ENCODE measurements at regions not wholly inside any gene's neighbourhood (a gene's known extent, or its start where the extent isn't known, plus 50 kb on each side); places are given as distances from the start of the nearest gene placed in this dataset.

DNA sequence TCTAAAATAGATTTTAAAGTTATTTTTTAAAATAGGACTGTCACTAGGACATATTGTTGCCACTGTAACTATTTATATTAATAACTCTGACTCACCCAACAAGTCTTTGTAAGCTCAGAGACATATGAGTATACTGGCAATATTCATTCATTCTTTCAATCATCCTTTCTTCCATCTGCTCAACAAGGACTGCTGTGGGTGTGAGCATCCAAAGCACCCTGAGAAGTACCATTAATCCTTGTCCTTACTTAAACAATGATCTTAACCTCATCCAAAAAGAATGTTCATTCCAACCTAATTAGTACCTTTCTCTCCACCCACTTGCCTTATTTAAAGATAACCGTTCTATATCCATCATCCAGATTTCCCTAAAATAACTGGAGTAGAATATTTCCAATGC is 94.2 kb upstream of the PPP2R3A start:
- intact Hi-C loops (cut with micrococcal nuclease), result no loop called here
- Mint-ChIP-seq H3K36me3 (no peaks in the 10 kb centered on the region), H3K4me3 (no peak overlapping the region), H3K27ac (no peak overlapping the region), H3K27me3 (peaks cover 0 to 1% of the 10 kb centered on the region in 2 donors), H3K9me3 (peaks cover 2 to 24% (median 21%) of the 10 kb centered on the region in 8 donors), H3K4me1 (no peaks in the 10 kb centered on the region)
- POLR2A ChIA-PET (ENCODE audit: partially characterized antibody), result no interaction called here
- H3K27me3 ChIP-seq (ENCODE audit: insufficient read depth, low read length), result no peaks in the 10 kb centered on the region
- no peak overlapping the region for H3K27ac ChIP-seq (ENCODE audit: low read depth, low read length)
- DNase-seq, result no peak
- H3K36me3 ChIP-seq (ENCODE audit: insufficient read depth, low read length), result no peaks in the 10 kb centered on the region
- CTCF ChIA-PET (ENCODE audit: partially characterized antibody), result no interaction called here
- H3K9me3 ChIP-seq (ENCODE audit: control insufficient read depth in 1 of 2, low read length in 2 of 2), result peaks cover 0 to 7% of the 10 kb centered on the region in 2 donors
- no peaks in the 10 kb centered on the region for H3K4me1 ChIP-seq (ENCODE audit: insufficient read depth, low read length)
- H3K4me3 ChIP-seq (ENCODE audit: low read length in 2 of 2), result no peak overlapping the region

- Histone ChIP-seq H3K36me3 (ENCODE audit: insufficient read depth, low read length) (no peaks in the 10 kb centered on the region), H3K4me3 (ENCODE audit: low read length in 2 of 2) (no peak overlapping the region), H3K4me1 (ENCODE audit: insufficient read depth, low read length) (no peaks in the 10 kb centered on the region), H3K27ac (ENCODE audit: low read depth, low read length) (no peak overlapping the region), H3K27me3 (ENCODE audit: insufficient read depth, low read length) (no peaks in the 10 kb centered on the region), H3K9me3 (ENCODE audit: control insufficient read depth in 1 of 2, low read length in 2 of 2) (peaks cover 0 to 7% of the 10 kb centered on the region in 2 donors)
- ChIA-PET CTCF (ENCODE audit: partially characterized antibody) (no interaction called here), POLR2A (ENCODE audit: partially characterized antibody) (no interaction called here)
- Mint-ChIP-seq H3K27me3 (peaks cover 0 to 1% of the 10 kb centered on the region in 2 donors), H3K27ac (no peak overlapping the region), H3K4me3 (no peak overlapping the region), H3K36me3 (no peaks in the 10 kb centered on the region), H3K4me1 (no peaks in the 10 kb centered on the region), H3K9me3 (peaks cover 2 to 24% (median 19%) of the 10 kb centered on the region in 8 donors)
- intact Hi-C loops (cut with micrococcal nuclease), result no loop called here
- no peak for DNase-seq
These were observed 91.5 kb upstream of the PPP2R3A start for GRCh38 chr3:135874035-135874434.

GRCh38 chr3:135878501-135878900 is 87.0 kb upstream of the PPP2R3A start:
- no peak overlapping the region for H3K4me3 Mint-ChIP-seq
- ChIA-PET CTCF (ENCODE audit: partially characterized antibody) (no interaction called here), POLR2A (ENCODE audit: partially characterized antibody) (no interaction called here)
- peaks cover 2 to 10% (median 7%) of the 10 kb centered on the region in 8 donors for H3K9me3 Mint-ChIP-seq
- Histone ChIP-seq H3K27ac (ENCODE audit: low read depth, low read length) (no peak overlapping the region), H3K36me3 (ENCODE audit: insufficient read depth, low read length) (no peaks in the 10 kb centered on the region), H3K4me3 (ENCODE audit: low read length in 2 of 2) (no peak overlapping the region), H3K9me3 (ENCODE audit: control insufficient read depth in 1 of 2, low read length in 2 of 2) (peaks cover 0 to 6% of the 10 kb centered on the region in 2 donors), H3K27me3 (ENCODE audit: insufficient read depth, low read length) (no peaks in the 10 kb centered on the region), H3K4me1 (ENCODE audit: insufficient read depth, low read length) (no peaks in the 10 kb centered on the region)
- DNase-seq, result no peak
- H3K27ac Mint-ChIP-seq, result no peak overlapping the region
- H3K27me3 Mint-ChIP-seq, result peaks cover 0 to 1% of the 10 kb centered on the region in 2 donors
- intact Hi-C loops (cut with micrococcal nuclease), result no loop called here
- no peaks in the 10 kb centered on the region for H3K36me3 Mint-ChIP-seq
- no peaks in the 10 kb centered on the region for H3K4me1 Mint-ChIP-seq

DNA sequence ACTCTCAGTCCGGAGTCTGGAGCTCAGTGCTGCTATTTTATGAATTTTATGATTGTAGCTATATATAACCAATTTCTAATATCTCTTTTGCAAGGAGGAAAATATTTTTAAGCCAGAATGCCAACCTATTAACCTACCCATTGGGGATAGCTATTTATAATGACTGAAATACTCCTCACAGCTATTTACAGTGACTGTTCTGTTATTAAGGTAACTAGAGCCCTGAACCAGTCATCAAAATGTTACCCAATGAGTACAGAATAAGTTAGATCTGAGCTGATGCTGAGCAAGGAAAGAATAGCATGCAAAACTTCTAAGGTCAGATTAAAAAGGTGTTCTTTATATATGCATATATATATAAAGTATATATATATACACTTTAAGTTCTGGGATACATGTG is 79.6 kb upstream of the PPP2R3A start:
- Histone ChIP-seq H3K4me3 (ENCODE audit: low read length in 2 of 2) (no peak overlapping the region), H3K27me3 (ENCODE audit: insufficient read depth, low read length) (peaks cover 3% of the 10 kb centered on the region), H3K4me1 (ENCODE audit: insufficient read depth, low read length) (no peaks in the 10 kb centered on the region), H3K36me3 (ENCODE audit: insufficient read depth, low read length) (no peaks in the 10 kb centered on the region), H3K9me3 (ENCODE audit: control insufficient read depth in 1 of 2, low read length in 2 of 2) (no peaks in the 10 kb centered on the region), H3K27ac (ENCODE audit: low read depth, low read length) (no peak overlapping the region)
- Mint-ChIP-seq H3K4me1 (no peaks in the 10 kb centered on the region), H3K9me3 (peaks cover 0 to 5% (median 0%) of the 10 kb centered on the region in 8 donors), H3K4me3 (no peak overlapping the region), H3K36me3 (no peaks in the 10 kb centered on the region), H3K27me3 (no peaks in the 10 kb centered on the region), H3K27ac (no peak overlapping the region)
- DNase-seq, result no peak
- intact Hi-C loops (cut with micrococcal nuclease), result no loop called here
- CTCF ChIA-PET (ENCODE audit: partially characterized antibody), result interaction anchor here (1.3 kb wide), 1 partner anchor 11 kb away, joined by 3 read pairs; no protein-coding TSS in a partner anchor
- POLR2A ChIA-PET (ENCODE audit: partially characterized antibody), result no interaction called here

DNA sequence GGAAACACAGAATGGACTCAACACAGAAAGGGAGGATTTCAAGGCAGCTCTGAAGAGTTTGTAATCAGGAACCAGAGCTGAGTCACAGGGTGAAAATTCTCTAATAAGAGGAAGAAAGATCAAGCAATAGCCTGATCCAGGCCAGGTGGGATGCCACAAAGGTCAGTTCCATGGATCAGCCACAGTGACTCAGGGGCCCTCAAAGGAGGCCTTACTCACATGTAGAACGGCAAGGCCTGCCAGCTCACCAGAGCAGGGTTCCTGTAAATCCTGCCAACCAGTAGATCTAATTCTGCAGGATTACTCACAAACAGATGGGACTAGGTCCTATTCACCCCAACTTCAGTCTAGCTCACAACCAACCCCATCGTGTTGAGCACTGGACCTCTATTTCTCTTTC is 78.3 kb upstream of the PPP2R3A start:
- intact Hi-C loops (cut with micrococcal nuclease), result no loop called here
- Histone ChIP-seq H3K4me3 (ENCODE audit: low read length in 2 of 2) (no peak overlapping the region), H3K27me3 (ENCODE audit: insufficient read depth, low read length) (peaks cover 3% of the 10 kb centered on the region), H3K9me3 (ENCODE audit: control insufficient read depth in 1 of 2, low read length in 2 of 2) (no peaks in the 10 kb centered on the region), H3K27ac (ENCODE audit: low read depth, low read length) (no peak overlapping the region), H3K36me3 (ENCODE audit: insufficient read depth, low read length) (no peaks in the 10 kb centered on the region), H3K4me1 (ENCODE audit: insufficient read depth, low read length) (no peaks in the 10 kb centered on the region)
- no peak for DNase-seq
- no peak overlapping the region for H3K4me3 Mint-ChIP-seq
- H3K9me3 Mint-ChIP-seq, result peaks cover 0 to 5% (median 0%) of the 10 kb centered on the region in 8 donors
- ChIA-PET CTCF (ENCODE audit: partially characterized antibody) (interaction anchor here (0.6 kb wide), 1 partner anchor 42 kb away, joined by 3 read pairs; no protein-coding TSS in a partner anchor), POLR2A (ENCODE audit: partially characterized antibody) (no interaction called here)
- no peaks in the 10 kb centered on the region for H3K36me3 Mint-ChIP-seq
- H3K27me3 Mint-ChIP-seq, result peaks cover 1 to 2% of the 10 kb centered on the region in 2 donors
- no peaks in the 10 kb centered on the region for H3K4me1 Mint-ChIP-seq
- no peak overlapping the region for H3K27ac Mint-ChIP-seq

DNA sequence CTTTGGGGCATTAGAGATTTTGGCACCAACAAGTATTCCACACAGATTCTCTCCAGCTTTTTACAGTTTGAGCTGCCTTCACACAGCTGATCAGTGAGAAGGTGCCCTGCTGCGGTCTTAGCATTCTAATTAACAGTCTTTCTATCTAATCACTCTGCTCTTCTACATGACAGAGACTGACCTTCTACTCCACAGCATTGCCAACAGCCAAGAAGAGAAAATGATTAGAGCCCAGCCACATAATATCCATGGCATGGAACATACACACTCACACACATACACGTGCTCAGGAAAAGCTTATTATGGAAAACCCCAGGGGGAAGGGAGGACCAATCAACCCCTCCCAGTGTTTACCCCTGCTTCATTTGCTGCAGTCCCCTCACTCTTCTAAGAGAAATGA is 76.1 kb upstream of the PPP2R3A start:
- Histone ChIP-seq H3K27me3 (ENCODE audit: insufficient read depth, low read length) (peaks cover 3% of the 10 kb centered on the region), H3K27ac (ENCODE audit: low read depth, low read length) (no peak overlapping the region), H3K9me3 (ENCODE audit: control insufficient read depth in 1 of 2, low read length in 2 of 2) (no peaks in the 10 kb centered on the region), H3K36me3 (ENCODE audit: insufficient read depth, low read length) (no peaks in the 10 kb centered on the region), H3K4me1 (ENCODE audit: insufficient read depth, low read length) (no peaks in the 10 kb centered on the region), H3K4me3 (ENCODE audit: low read length in 2 of 2) (no peak overlapping the region)
- ChIA-PET POLR2A (ENCODE audit: partially characterized antibody) (no interaction called here), CTCF (ENCODE audit: partially characterized antibody) (no interaction called here)
- H3K36me3 Mint-ChIP-seq, result no peaks in the 10 kb centered on the region
- H3K27ac Mint-ChIP-seq, result no peak overlapping the region
- DNase-seq, result no peak
- intact Hi-C loops (cut with micrococcal nuclease), result no loop called here
- H3K27me3 Mint-ChIP-seq, result peaks cover 1 to 7% of the 10 kb centered on the region in 2 donors
- no peaks in the 10 kb centered on the region for H3K4me1 Mint-ChIP-seq
- H3K9me3 Mint-ChIP-seq, result peaks cover 0 to 5% (median 0%) of the 10 kb centered on the region in 8 donors
- H3K4me3 Mint-ChIP-seq, result no peak overlapping the region

DNA sequence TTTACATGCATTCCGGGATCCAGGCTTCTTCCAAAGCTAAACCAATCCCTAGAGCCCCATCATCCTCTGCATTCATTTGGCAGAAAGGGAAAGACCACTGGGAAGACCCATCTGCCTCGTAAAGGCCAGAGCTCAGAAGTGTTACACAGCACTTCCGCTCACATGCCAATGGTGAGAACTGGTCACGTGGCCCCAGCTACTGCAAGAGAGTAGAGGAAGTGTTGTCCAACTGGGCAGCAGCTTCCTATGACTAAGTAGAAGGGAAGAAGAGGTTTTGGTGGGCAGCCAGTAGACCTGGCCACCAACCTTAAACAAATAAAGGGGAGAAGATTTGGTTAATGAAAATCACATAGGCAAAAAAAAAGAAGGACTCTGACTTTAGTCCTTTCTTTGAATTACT is 74.4 kb upstream of the PPP2R3A start:
- no peaks in the 10 kb centered on the region for H3K4me1 Mint-ChIP-seq
- intact Hi-C loops (cut with micrococcal nuclease), result no loop called here
- peaks cover 3% of the 10 kb centered on the region for H3K27me3 ChIP-seq (ENCODE audit: insufficient read depth, low read length)
- POLR2A ChIA-PET (ENCODE audit: partially characterized antibody), result no interaction called here
- H3K36me3 Mint-ChIP-seq, result no peaks in the 10 kb centered on the region
- H3K36me3 ChIP-seq (ENCODE audit: insufficient read depth, low read length), result no peaks in the 10 kb centered on the region
- no peak for DNase-seq
- no peak overlapping the region for H3K27ac ChIP-seq (ENCODE audit: low read depth, low read length)
- H3K4me1 ChIP-seq (ENCODE audit: insufficient read depth, low read length), result no peaks in the 10 kb centered on the region
- CTCF ChIA-PET (ENCODE audit: partially characterized antibody), result no interaction called here
- no peaks in the 10 kb centered on the region for H3K9me3 ChIP-seq (ENCODE audit: control insufficient read depth in 1 of 2, low read length in 2 of 2)
- peaks cover 0 to 5% (median 0%) of the 10 kb centered on the region in 8 donors for H3K9me3 Mint-ChIP-seq
- H3K27ac Mint-ChIP-seq, result no peak overlapping the region
- no peak overlapping the region for H3K4me3 Mint-ChIP-seq
- H3K4me3 ChIP-seq (ENCODE audit: low read length in 2 of 2), result no peak overlapping the region
- peaks cover 1 to 7% of the 10 kb centered on the region in 2 donors for H3K27me3 Mint-ChIP-seq

Data from CD4-positive, alpha-beta memory T cell (primary cell).